GM23338 (cell line): ENCODE measurements at regions not wholly inside any gene's neighbourhood (a gene's known extent, or its start where the extent isn't known, plus 50 kb on each side); places are given as distances from the start of the nearest gene placed in this dataset.

ENCODE experiments used
- ATAC-seq: fragments of 200-7000 bp; cut with Tn5 transposase; 3 replicates; pipeline ENCODE4 v1.9.1; 2020
- DNase-seq: peaks from one replicate; pipeline ENCODE4 v3.0.0-alpha.2; 2015; ENCODE audit warnings: low spot score
- H2AFZ ChIP-seq: fragments of 200-600 bp; sonication (generic); 2 replicates; pipeline ENCODE4 v1.8.0; 2016; ENCODE audit warnings: antibody characterized with exemption, mild to moderate bottlenecking, moderate library complexity
- H3F3A ChIP-seq: fragments of 200-600 bp; sonication (generic); replicated peaks from 2 replicates; pipeline ENCODE4 v1.8.0; 2017; ENCODE audit warnings: antibody characterized with exemption, mixed run types, low read depth
- H3K27ac ChIP-seq: fragments of 200-600 bp; sonication (generic); 2 replicates; pipeline ENCODE4 v1.6.1; 2016; ENCODE audit warnings: low read depth
- H3K27me3 ChIP-seq: fragments of 200-600 bp; sonication (generic); 2 replicates; pipeline ENCODE4 v1.8.0; 2016; ENCODE audit warnings: mild to moderate bottlenecking, mixed run types, moderate library complexity; ENCODE audit not compliant: insufficient read depth
- H3K36me3 ChIP-seq: fragments of 200-600 bp; sonication (generic); 2 replicates; pipeline ENCODE4 v1.8.0; 2016; ENCODE audit warnings: mild to moderate bottlenecking; ENCODE audit not compliant: insufficient read depth
- H3K4me1 ChIP-seq: fragments of 200-600 bp; sonication (generic); 2 replicates; pipeline ENCODE4 v1.8.0; 2016; ENCODE audit warnings: mild to moderate bottlenecking, moderate library complexity; ENCODE audit not compliant: insufficient read depth
- H3K4me2 ChIP-seq: fragments of 200-600 bp; sonication (generic); 2 replicates; pipeline ENCODE4 v1.7.1; 2017; ENCODE audit warnings: mixed run types
- H3K4me3 ChIP-seq: fragments of 200-600 bp; sonication (generic); 2 replicates; pipeline ENCODE4 v1.6.1; 2016; ENCODE audit warnings: mixed run types
- H3K79me2 ChIP-seq: fragments of 200-600 bp; sonication (generic); replicated peaks from 2 replicates; pipeline ENCODE4 v1.8.0; 2017; ENCODE audit warnings: mild to moderate bottlenecking; ENCODE audit not compliant: insufficient read depth
- H3K9me2 ChIP-seq: fragments of 200-600 bp; sonication (generic); 2 replicates; pipeline ENCODE4 v1.8.0; 2017; ENCODE audit not compliant: insufficient read depth
- H4K20me1 ChIP-seq: fragments of 200-600 bp; sonication (generic); replicated peaks from 2 replicates; pipeline ENCODE4 v1.8.0; 2017; ENCODE audit warnings: mild to moderate bottlenecking; ENCODE audit not compliant: insufficient read depth
- H3K27ac Mint-ChIP-seq: 2 replicates; pipeline ENCODE4 v1.8.0; 2020; ENCODE audit warnings: inconsistent platforms, mild to moderate bottlenecking, moderate library complexity, mixed read lengths
- H3K27me3 Mint-ChIP-seq: 3 replicates; pipeline ENCODE4 v1.8.0; 2022; ENCODE audit warnings: low read depth, mild to moderate bottlenecking, moderate library complexity, mixed read lengths, inconsistent platforms; ENCODE audit not compliant: insufficient read depth, poor library complexity
- H3K36me3 Mint-ChIP-seq: 3 replicates; pipeline ENCODE4 v1.8.0; 2021; ENCODE audit warnings: low read depth, mild to moderate bottlenecking, inconsistent platforms, moderate library complexity, mixed read lengths
- H3K4me1 Mint-ChIP-seq: 3 replicates; pipeline ENCODE4 v1.8.0; 2020; ENCODE audit warnings: mild to moderate bottlenecking, inconsistent platforms, mixed read lengths
- H3K4me3 Mint-ChIP-seq: 3 replicates; pipeline ENCODE4 v1.8.0; 2021; ENCODE audit warnings: moderate library complexity, mild to moderate bottlenecking, inconsistent platforms, mixed read lengths
- H3K9me3 Mint-ChIP-seq: 3 replicates; pipeline ENCODE4 v1.8.0; 2020; ENCODE audit warnings: moderate library complexity, mild to moderate bottlenecking, inconsistent platforms, mixed read lengths
- CREB1 ChIP-seq: fragments of 250-450 bp; sonication (Bioruptor Pico); IDR thresholded peaks from 2 replicates; pipeline ENCODE4 v1.5.0; 2020; ENCODE audit warnings: low read depth, mild to moderate bottlenecking, moderate library complexity
- EZH2phosphoT487 ChIP-seq: fragments of 200-600 bp; sonication (generic); IDR thresholded peaks from one replicate; pipeline ENCODE4 v1.8.1; 2018; ENCODE audit warnings: antibody characterized with exemption; ENCODE audit not compliant: unreplicated experiment
- JUNB ChIP-seq: IDR thresholded peaks from one replicate; pipeline ENCODE4 v1.6.1; 2016; ENCODE audit warnings: antibody characterized with exemption; ENCODE audit not compliant: unreplicated experiment
- ZNF114 ChIP-seq: fragments of 250-450 bp; sonication (Bioruptor Pico); IDR thresholded peaks from 2 replicates; pipeline ENCODE4 v1.5.0; 2020; ENCODE audit warnings: mild to moderate bottlenecking, moderate library complexity
- ZNF331 ChIP-seq: fragments of 250-450 bp; sonication (Bioruptor Pico); IDR thresholded peaks from 2 replicates; pipeline ENCODE4 v1.5.0; 2020; ENCODE audit warnings: low read depth, mild to moderate bottlenecking, moderate library complexity
- TF ChIP-seq, protein P1 (sequence below): fragments of 250-450 bp; sonication (Bioruptor Pico); IDR thresholded peaks from 2 replicates; pipeline ENCODE4 v1.5.0; 2020; ENCODE audit warnings: mild to moderate bottlenecking, moderate library complexity
- TF ChIP-seq, protein P2 (sequence below), 2 experiments: fragments of 200-600 bp in 1 of 2; sonication (generic) in 1 of 2; conservative IDR thresholded peaks; 2 replicates each; pipeline versions ENCODE4 v1.5.1 to v1.6.1; 2016 to 2017; ENCODE audit warnings: antibody characterized with exemption in 2 of 2, low read depth in 2 of 2, mild to moderate bottlenecking in 2 of 2, moderate library complexity in 1 of 2
- TF ChIP-seq, protein P3 (sequence below): IDR thresholded peaks from 2 replicates; pipeline ENCODE4 v1.6.1; 2016; ENCODE audit warnings: antibody characterized with exemption

DNA sequence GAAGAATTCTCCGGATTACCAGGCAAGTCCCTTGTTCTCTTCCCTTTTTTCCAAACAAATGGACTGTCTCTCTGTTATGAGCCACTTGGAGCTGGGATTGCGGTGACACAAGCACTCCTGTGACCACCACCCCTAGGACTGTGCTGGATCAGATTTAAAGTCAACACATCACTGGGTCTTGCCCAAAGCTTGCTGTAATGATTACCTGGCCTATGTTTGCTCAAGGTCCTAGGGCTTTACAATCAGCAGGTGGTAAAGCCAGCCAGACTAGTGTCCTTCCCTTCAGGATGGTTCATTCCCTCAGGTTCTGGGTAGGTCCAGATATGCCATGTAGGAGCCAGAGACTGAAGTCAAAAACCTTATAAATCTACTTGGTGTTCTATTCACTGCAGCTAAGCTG lies 144.7 kb downstream of the COX18 start (continued):
- TF ChIP-seq, protein P1, sequence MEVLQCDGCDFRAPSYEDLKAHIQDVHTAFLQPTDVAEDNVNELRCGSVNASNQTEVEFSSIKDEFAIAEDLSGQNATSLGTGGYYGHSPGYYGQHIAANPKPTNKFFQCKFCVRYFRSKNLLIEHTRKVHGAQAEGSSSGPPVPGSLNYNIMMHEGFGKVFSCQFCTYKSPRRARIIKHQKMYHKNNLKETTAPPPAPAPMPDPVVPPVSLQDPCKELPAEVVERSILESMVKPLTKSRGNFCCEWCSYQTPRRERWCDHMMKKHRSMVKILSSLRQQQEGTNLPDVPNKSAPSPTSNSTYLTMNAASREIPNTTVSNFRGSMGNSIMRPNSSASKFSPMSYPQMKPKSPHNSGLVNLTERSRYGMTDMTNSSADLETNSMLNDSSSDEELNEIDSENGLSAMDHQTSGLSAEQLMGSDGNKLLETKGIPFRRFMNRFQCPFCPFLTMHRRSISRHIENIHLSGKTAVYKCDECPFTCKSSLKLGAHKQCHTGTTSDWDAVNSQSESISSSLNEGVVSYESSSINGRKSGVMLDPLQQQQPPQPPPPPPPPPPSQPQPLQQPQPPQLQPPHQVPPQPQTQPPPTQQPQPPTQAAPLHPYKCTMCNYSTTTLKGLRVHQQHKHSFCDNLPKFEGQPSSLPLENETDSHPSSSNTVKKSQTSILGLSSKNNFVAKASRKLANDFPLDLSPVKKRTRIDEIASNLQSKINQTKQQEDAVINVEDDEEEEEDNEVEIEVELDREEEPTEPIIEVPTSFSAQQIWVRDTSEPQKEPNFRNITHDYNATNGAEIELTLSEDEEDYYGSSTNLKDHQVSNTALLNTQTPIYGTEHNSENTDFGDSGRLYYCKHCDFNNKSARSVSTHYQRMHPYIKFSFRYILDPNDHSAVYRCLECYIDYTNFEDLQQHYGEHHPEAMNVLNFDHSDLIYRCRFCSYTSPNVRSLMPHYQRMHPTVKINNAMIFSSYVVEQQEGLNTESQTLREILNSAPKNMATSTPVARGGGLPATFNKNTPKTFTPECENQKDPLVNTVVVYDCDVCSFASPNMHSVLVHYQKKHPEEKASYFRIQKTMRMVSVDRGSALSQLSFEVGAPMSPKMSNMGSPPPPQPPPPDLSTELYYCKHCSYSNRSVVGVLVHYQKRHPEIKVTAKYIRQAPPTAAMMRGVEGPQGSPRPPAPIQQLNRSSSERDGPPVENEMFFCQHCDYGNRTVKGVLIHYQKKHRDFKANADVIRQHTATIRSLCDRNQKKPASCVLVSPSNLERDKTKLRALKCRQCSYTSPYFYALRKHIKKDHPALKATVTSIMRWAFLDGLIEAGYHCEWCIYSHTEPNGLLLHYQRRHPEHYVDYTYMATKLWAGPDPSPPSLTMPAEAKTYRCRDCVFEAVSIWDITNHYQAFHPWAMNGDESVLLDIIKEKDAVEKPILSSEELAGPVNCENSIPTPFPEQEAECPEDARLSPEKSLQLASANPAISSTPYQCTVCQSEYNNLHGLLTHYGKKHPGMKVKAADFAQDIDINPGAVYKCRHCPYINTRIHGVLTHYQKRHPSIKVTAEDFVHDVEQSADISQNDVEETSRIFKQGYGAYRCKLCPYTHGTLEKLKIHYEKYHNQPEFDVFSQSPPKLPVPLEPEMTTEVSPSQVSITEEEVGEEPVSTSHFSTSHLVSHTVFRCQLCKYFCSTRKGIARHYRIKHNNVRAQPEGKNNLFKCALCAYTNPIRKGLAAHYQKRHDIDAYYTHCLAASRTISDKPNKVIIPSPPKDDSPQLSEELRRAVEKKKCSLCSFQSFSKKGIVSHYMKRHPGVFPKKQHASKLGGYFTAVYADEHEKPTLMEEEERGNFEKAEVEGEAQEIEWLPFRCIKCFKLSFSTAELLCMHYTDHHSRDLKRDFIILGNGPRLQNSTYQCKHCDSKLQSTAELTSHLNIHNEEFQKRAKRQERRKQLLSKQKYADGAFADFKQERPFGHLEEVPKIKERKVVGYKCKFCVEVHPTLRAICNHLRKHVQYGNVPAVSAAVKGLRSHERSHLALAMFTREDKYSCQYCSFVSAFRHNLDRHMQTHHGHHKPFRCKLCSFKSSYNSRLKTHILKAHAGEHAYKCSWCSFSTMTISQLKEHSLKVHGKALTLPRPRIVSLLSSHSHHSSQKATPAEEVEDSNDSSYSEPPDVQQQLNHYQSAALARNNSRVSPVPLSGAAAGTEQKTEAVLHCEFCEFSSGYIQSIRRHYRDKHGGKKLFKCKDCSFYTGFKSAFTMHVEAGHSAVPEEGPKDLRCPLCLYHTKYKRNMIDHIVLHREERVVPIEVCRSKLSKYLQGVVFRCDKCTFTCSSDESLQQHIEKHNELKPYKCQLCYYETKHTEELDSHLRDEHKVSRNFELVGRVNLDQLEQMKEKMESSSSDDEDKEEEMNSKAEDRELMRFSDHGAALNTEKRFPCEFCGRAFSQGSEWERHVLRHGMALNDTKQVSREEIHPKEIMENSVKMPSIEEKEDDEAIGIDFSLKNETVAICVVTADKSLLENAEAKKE (CRISPR knock-in tag), result no peak
- TF ChIP-seq JUNB (no peak), ZNF331 (CRISPR knock-in tag) (no peak)

DNA sequence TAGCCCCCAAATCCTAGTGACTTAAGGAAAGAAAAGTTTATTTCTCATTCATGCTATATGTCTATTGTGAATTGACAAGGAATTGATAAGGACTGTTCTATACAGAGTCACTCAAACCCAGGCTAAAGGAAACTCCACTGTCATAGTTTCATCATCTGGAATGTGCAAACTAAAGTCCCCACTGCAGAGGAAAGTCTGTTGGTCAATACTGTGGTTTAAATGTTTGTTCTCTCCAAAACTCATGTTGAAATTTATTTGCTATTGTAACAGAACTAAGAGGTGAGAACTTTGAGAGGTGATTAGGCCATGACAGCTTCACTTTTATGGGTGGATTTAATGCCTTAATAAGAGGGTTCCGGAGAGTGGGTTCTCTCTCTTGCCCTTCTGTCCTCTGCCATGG lies 149.6 kb downstream of the COX18 start:
- 0 out of 2 replicates have a peak, but pooled peaks cover 3% of the 10 kb centered on the region for H3K4me1 ChIP-seq
- TF ChIP-seq EZH2phosphoT487 (no peak), ZNF114 (CRISPR knock-in tag) (no peak), CREB1 (no peak)
- TF ChIP-seq, protein P2, sequence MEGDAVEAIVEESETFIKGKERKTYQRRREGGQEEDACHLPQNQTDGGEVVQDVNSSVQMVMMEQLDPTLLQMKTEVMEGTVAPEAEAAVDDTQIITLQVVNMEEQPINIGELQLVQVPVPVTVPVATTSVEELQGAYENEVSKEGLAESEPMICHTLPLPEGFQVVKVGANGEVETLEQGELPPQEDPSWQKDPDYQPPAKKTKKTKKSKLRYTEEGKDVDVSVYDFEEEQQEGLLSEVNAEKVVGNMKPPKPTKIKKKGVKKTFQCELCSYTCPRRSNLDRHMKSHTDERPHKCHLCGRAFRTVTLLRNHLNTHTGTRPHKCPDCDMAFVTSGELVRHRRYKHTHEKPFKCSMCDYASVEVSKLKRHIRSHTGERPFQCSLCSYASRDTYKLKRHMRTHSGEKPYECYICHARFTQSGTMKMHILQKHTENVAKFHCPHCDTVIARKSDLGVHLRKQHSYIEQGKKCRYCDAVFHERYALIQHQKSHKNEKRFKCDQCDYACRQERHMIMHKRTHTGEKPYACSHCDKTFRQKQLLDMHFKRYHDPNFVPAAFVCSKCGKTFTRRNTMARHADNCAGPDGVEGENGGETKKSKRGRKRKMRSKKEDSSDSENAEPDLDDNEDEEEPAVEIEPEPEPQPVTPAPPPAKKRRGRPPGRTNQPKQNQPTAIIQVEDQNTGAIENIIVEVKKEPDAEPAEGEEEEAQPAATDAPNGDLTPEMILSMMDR (conservative IDR thresholded peaks at IDR 0.05; ENCODE audit: low read depth in 2 of 2), result no peak
- TF ChIP-seq, protein P3, sequence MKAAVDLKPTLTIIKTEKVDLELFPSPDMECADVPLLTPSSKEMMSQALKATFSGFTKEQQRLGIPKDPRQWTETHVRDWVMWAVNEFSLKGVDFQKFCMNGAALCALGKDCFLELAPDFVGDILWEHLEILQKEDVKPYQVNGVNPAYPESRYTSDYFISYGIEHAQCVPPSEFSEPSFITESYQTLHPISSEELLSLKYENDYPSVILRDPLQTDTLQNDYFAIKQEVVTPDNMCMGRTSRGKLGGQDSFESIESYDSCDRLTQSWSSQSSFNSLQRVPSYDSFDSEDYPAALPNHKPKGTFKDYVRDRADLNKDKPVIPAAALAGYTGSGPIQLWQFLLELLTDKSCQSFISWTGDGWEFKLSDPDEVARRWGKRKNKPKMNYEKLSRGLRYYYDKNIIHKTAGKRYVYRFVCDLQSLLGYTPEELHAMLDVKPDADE, result no peak
- H3K4me3 ChIP-seq, result no peak overlapping the region
- H4K20me1 ChIP-seq, result no peaks in the 10 kb centered on the region
- H3K4me3 Mint-ChIP-seq, result no peak overlapping the region
- H3K27ac ChIP-seq, result no peak overlapping the region
- no peak overlapping the region for H2AFZ ChIP-seq
- no peak overlapping the region for H3K27ac Mint-ChIP-seq
- no peaks in the 10 kb centered on the region for H3K36me3 Mint-ChIP-seq
- ATAC-seq, result no peak
- no peaks in the 10 kb centered on the region for H3K9me3 Mint-ChIP-seq
- H3K27me3 ChIP-seq, result no peaks in the 10 kb centered on the region
- H3K27me3 Mint-ChIP-seq, result no peaks in the 10 kb centered on the region
- H3F3A ChIP-seq, result no peaks in the 10 kb centered on the region
- no peaks in the 10 kb centered on the region for H3K36me3 ChIP-seq
- DNase-seq, result no peak
- peaks cover 7% of the 10 kb centered on the region for H3K4me1 Mint-ChIP-seq
- H3K4me2 ChIP-seq, result no peak overlapping the region
- H3K9me2 ChIP-seq, result peaks cover 6% of the 10 kb centered on the region; the same call in 1 of the 2 replicates
- no peaks in the 10 kb centered on the region for H3K79me2 ChIP-seq
